Left hindlimb (tissue), 1 donor: ENCODE measurements at regions not wholly inside any gene's neighbourhood (a gene's known extent, or its start where the extent isn't known, plus 50 kb on each side); places are given as distances from the start of the nearest gene placed in this dataset.
"Not testable (repeated sequence)": the region's sequence is repeated elsewhere in the genome, so short reads cannot be mapped to it uniquely, and the experiment has no call there.

ENCODE experiments used
- DNase-seq: peaks from one replicate; pipeline ENCODE4 v3.0.0-alpha.2; 2018

DNA sequence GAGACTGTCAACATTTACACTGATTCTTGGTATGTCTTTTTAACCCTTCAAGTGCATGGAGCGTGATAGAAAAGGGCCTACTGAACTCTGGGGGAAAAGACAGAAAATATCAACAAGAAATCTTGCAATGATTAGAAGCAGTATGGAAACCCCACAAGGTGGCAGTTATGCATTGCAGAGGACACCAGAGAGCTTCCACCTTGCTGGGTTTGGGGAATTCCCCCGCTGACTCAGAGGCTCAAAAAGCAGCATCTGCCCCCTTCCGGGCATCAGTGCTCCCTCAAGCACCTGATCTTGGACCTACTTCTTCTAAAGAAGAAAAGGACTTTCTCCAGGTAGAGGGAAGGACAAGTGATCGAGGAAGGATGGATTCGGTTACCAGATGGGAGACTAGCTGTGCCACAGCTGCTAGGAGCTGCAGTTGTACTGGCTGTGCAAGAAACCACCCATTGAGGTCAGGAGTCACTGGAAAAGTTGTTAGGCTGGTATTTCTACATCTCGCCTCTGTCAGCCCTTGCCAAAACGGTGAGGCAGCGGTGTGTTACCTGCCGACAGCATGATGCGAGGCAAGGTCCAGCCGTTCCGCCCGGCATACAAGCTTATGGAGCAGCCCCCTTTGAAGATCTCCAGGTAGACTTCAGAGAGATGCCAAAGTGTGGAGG, 102.8 kb upstream of the OSBPL11 start:
- DNase-seq: not testable (repeated sequence)

DNA sequence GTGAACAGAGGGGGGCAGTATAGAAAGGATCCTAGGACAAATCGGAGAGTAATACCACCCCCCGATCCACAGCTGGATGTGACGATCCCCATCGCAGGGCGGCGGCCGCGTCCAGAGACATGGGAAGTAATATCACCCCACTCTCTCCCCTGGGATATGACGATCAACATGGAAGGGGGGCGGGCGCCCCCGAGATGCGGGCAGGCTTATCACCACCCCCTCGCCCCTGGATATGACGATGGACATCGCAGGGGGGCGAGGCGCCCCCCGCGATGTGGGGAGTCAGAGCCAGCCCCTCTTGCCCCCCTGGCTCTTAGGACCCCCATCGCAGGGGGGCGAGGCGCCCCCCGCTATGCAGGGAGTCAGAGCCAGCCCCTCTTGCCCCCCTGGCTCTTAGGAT, 120.4 kb upstream of the OSBPL11 start:
- no peak for DNase-seq

DNA sequence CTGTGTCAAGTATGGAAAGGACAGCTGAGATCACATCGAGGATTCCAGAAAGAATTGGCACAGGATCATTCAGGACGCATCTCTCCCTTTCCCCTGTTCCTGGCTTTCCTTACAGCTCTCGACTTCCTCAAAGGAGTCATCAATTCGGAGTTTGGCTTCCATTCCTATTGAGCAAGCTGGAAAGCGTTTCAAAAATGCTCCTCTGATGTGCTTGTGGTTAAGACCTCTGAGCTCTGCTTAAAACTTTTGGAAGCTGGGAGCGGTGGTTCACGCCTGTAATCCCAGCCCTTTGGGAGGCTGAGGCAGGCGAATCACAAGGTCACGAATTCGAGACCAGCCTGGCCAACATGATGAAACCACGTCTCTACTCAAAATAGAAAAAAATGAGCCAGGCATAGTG, 136.9 kb upstream of the OSBPL11 start:
- not testable (repeated sequence) for DNase-seq

DNA sequence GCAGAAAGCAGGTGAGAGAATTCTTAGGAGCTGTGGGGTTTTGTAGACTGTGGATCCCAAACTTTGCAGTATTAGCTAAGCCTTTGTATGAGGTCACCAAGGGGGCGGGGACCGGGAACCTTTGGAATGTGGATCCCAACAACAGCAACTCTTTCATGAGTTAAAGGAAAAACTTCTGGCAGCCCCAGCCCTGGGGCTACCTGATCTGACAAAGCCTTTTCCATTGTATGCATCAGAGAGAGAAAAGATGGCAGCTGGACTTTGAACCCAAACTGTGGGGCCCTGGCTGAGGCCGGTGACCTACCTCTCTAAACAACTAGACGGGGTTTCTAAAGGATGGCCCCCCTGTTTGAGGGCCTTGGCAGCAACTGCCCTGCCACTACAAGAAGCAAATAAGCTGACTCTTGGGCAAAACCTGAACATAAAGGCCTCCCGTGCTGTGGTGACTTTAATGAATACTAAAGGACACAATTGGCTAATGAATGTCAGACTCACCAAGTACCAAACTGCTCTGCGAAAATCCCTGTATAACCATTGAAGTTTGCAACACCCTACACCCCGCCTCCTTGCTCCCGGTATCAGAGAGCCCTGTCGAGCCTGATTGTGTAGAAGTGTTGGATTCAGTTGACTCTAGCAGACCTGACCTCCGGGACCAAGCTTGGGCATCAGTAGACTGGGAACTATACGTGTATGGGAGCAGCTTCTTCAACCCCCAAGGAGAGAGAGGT, 146.9 kb upstream of the OSBPL11 start:
- DNase-seq: not testable (repeated sequence)

DNA sequence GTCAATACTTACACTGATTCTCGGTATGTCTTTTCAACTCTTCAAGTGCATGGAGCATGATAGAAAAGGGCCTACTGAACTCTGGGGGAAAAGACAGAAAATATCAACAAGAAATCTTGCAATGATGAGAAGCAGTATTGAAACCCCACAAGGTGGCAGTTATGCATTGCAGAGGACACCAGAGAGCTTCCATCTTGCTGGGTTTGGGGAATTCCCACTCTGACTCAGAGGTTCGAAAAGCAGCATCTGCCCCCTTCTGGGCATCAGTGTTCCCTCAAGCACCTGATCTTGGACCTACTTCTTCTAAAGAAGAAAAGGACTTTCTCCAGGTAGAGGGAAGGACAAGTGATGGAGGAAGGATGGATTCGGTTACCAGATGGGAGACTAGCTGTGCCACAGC, 147.5 kb upstream of the OSBPL11 start:
- DNase-seq: not testable (repeated sequence)

DNA sequence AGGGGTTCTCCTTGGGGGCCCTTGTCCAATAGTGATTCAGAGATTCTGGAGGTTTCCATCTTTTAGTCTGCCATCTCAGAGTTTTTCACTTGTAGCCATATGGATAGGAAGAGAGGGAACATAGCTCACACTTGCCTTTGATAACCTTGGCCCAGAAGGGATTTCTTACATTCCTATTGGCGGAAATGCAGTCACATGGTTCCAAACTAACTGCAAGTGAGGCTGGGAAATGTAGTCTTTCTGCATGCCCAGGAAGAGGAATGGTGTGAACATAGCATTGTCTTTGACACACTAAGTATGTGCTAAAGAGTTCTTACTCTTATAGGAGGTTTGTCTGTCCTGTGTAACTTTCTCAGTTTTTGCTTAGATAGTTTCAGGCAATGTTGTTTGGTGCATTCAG, 161.8 kb upstream of the OSBPL11 start:
- DNase-seq: not testable (repeated sequence)

DNA sequence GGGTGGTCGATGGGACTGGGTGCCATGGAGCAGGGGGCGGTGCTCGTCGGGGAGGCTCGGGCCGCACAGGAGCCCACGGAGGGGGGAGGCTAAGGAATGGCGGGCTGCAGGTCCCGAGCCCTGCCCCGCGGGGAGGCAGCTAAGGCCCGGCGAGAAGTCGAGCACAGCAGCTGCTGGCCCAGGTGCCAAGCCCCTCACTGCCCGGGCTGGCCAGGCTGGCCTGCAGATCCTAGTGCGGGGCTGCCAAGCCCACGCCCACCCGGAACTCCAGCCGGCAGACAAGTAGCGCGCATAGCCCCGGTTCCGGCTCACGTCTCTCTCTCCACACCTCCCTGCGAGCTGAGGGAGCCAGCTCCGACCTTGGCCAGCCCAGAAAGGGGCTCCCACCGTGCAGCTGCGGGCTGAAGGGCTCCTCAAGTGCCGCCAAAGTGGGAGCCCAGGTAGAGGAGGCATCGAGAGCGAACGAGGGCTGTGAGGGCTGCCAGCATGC, 163.4 kb upstream of the OSBPL11 start:
- DNase-seq: not testable (repeated sequence)

DNA sequence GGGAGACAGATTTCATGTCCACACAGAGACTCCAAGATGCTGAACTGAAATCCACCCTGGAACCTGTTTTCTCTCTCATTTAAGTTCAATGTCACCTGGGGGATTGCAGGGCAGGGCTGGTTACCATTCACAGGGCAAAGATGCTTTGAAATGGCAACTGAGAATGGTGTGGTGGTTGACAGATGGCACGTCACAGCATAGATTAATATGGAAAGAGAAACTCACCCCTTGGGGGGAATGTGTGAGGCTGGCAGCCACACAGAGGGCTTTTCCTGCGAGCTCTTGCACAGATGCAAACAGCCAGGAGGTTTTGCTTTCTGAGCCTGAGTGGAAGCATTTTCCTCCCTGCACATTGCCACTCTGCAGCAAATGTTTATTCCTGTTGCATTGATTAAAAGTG, 167.3 kb upstream of the OSBPL11 start:
- DNase-seq: not testable (repeated sequence)

DNA sequence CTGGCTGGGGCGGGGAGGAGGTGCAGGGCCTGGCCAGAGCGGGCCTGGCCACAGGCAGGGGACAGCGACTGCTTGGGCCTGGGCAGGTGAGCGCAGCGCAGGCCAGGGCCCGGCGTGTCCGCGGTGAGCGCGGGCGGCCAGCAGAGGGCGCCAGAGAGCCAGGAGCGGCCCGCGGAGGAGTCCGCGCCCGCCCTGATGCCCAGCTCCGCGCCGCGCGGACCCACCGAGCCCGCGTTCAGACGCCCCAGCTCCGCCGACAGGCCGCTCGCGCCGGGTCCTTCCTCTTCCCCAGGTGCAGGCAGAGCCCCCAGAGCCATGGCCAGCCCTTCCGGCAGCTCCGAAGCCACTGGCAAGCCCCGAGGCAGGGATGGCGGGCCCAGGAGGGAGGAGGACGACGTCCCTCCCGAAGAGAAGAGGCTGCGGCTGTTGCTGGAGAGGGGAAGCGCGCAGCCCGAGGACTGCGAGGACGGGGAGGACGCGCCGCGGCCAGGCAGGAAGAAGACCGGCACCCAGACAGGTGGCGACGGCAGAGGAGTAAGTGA, 171.1 kb upstream of the OSBPL11 start:
- peak; percentile 58 for DNase-seq

DNA sequence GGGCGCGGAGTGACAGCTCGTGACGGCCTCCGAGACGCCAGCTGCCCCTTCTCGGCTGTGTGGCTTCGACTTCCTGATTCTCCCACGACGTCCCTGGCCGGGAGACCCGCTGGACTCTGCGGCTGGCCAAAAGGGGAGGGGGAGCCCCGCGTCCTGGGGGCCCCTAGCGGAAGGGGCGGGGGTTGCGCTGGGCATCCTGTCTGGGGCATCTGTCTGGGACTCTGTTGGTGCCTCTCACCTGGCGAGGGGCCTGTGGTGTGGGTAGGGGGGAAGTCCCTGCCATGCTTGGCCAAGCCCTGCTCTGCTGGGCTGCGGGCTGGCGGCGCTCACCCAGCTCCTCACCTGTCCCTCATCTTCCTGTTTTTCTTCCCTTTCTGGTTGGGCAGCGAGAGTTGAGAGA, 171.6 kb upstream of the OSBPL11 start:
- DNase-seq: not testable (repeated sequence)

DNA sequence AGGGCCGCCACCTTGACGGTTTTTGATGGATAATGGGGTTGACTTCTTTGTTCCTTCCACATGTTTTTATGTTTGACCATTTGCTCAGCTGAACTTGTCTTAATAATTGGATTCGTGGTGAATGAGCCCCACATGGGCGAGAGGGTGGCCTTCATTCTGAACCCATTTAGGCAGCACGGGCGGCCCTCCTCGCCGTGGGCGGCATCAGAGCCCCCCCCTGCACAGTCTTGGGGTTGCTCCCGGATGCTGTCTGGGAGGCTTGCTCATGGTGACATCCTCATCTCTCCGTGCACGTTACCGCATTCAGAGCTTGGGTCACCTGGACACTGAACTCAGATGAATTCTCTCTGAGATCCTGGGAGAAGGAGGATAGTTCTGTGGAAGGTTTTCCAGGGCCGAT, 172.3 kb upstream of the OSBPL11 start:
- no peak for DNase-seq

DNA sequence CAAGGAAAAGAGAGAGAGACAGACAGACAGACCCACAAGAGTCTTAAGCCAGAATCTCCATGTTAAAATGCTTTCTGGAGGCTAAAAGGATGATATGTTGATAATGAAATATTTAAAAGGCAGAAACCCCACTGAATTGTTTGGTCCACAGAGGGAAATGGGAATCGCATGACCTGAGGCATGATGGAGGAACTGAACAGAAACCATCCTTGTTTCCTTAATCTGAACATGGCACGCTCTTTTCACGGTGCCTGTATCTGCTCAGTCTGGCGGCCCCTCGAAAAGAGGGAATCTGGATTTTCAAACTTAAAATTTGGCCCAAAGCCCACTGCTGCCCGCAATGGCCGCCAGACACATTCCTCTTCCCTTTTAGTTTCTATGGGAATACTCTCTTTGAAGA, 173.5 kb upstream of the OSBPL11 start:
- DNase-seq: not testable (repeated sequence)

DNA sequence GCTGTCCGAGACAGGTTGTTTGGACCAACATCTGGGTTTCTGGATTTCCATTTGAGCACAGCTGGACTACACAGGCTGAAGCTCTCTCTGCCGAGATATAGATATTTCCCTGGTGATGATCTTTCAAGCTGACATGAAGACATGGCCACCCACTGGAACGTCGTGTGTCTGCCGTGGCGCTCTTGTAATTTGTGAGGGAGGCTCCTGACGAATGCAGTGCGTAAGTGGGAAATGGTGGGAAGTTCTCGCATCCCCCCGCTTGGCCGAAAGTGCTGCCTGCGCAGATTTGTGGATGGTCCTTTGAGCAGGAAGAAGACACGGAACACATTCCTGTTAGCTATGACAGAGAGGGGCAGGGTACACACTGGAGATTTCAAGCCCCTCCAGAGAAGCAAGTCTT, 176.2 kb upstream of the OSBPL11 start:
- not testable (repeated sequence) for DNase-seq

DNA sequence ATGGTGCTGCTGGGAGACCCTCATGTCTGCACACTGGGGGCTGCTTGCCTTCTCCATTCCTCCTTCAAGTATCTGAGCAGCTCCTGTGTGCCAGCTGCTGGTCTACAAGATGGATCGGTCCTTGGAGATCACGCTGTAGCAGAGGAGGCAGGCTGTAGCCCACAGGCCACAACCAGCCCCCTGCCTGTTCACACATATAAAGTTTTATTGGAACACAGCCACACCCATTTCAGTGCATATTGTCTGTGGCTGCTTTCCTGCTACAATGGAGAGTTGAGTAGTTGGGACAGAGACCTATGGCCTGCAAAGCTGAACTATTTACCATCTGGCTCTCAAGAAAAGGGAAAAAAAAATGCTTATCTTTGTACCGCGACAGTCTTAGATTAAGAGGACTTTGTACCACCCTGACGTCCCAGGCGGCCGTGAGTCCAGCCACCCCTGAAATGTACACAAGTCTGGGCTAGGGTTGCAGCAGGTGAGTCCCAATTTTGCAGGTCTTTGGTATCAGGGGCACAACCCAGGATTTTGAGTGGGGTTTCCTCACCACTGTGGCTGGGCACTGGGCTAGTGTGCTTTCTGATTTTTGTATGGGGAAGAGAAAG, 179.2 kb upstream of the OSBPL11 start:
- DNase-seq: not testable (repeated sequence)

DNA sequence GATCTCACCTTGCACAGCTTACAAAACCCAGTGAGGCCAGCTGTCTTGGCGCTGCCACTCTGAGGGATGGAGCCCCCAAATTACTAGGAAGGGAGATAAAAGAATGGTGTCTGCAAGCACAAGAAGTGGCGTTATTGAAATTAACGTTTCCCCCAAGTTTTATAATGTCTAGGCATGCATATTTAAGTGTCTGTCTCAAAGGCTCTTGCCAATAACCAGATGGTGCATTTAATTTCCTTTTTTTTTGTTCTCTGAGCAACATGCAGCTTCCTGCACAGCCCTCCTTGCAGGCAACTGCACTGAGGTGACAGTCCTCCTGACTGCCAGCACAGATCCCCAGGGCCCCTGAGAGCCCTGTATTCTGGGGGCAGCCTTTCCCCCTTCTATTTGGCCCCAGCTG, 179.8 kb upstream of the OSBPL11 start:
- not testable (repeated sequence) for DNase-seq

DNA sequence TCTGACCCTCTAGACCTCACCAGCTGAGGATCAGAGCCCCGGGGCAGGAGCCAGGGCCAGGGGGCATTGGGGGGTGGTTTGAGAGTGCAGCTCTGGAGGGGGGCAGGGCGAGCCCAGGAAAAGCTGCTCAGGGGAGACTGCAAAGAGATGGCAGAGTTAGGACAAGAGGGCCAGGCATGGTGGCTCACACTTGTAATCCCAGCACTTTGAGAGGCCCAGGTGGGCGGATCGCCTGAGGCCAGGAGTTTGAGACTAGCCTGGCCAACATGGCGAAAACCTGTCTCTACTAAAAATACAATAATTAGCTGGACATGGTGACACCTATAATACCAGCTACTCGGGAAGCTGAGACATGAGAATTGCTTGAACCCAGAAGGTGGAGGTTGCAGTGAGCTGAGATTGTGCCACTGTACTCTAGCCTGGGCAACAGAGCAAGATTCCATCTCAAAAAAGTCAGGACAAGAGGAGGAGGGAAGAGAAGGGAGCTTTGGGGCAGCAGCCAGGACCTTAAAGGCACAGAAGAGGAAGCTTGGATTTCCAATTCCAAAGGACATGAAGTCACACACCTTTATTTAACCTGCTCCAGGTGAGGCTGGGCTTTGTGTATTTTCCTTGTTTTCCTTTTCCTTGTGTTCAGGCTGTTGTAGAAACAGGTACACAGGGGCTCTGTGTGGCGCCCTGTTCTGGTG, 180.5 kb upstream of the OSBPL11 start:
- DNase-seq: not testable (repeated sequence)

DNA sequence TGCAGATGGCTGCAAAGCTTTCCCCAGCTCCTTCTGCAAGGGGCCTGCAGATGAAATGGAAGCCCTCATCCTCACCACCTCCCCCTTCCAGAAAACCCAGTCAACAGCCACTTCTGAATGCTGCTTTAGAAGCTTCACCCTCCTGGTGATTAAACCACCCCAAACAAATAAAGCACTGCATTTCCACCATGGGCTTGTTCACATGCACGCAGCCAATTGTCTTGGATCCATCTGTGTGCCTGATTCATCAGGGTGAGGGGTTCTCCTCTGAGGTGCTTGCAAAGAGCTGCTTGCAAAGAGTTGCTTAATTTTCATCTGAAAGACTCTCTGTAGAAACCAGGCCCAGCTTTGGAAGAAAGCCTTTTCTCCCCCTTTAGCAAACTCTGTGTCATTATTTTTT, 184.0 kb upstream of the OSBPL11 start:
- not testable (repeated sequence) for DNase-seq

DNA sequence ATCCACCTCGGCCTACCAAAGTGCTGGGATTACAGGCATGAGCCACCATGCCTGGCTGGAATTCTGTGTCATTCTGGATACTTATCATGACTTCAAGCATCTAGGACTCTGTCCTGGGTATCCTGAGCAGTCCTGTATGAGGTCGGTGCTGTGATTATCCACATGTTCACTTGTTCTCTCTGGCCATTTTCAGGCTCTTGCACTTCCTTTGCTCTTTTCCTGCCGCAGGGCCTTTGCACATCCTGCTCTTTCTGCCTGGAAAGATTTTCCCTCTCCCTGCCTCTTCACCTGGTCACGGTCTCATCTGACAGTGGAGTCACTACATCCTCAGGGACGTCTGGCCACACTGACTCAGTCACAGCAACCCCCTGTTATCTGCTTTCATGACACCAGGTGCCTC, 184.6 kb upstream of the OSBPL11 start:
- DNase-seq: not testable (repeated sequence)

DNA sequence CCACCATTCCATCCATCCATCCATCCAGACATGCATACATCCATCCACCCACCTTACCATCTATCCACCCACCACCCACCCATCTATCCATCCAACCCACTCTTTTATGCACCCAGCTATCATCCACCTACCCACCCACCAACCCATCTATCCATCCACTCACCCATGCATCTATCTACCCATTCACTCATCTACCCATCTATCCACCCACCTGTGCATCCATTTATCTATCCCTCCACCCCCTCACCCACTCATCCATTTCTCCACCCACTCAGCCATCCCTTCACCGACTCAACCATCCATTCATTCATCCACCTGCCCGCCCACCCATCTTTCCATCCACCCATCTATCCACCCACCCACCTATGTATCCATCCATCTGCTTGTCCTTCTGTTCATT, 186.4 kb upstream of the OSBPL11 start:
- DNase-seq: not testable (repeated sequence)

DNA sequence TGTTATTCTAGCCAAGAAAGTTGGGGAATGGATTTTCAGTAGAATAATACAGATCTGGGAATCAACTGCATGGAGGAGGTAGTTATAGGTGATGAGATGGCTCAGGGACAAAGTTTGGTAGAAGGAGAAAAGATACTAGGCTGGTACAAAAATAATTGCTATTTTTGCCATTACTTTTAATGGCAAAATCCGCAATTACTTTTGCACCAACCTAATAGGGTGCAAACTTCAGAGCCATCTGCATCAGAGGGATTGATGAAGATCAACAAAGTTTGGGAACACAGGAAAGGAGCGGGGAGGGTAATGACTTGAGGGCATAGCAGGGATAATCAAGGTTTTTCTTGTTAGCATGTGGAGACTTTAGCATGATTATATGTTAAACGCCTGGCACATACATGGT, 178.7 kb upstream of the ROPN1B start:
- not testable (repeated sequence) for DNase-seq

DNA sequence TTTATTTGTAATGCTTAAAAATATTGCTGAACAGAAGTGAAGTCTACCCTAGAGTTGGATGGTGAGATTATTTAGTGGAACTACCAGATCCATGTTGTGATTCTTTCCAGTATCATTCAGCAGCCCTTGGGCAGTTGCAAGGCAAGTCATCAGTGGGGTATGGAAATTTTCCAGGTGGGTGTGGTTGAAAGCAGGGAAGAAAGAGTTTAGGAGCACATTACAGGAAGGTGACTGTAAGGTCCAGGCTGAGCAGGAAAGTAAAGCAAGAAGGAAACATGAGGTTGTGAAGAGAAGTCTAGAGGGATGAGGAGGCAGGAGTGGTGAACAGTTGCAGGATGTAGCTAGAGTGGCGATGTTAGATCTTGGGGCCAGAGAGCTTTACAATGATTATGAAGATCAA, 178.0 kb upstream of the ROPN1B start:
- not testable (repeated sequence) for DNase-seq

DNA sequence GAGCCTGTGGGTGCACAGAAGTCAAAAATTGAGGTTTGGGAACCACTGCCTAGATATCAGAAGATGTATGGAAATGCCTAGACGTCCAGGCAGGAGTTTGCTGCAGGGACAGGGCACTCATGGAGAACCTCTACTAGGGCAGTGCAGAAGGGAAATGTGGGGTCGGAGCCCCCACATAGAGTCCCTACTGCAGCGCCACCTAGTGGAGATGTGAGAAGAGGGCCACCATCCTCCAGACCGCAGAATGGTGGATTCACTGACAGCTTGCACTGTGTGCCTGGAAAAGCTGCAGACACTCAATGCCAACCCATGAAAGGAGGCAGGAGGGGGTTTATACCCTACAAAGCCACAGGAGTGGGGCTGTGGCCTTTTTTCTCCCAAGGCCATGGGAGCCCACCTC, 159.0 kb upstream of the ROPN1B start:
- not testable (repeated sequence) for DNase-seq

DNA sequence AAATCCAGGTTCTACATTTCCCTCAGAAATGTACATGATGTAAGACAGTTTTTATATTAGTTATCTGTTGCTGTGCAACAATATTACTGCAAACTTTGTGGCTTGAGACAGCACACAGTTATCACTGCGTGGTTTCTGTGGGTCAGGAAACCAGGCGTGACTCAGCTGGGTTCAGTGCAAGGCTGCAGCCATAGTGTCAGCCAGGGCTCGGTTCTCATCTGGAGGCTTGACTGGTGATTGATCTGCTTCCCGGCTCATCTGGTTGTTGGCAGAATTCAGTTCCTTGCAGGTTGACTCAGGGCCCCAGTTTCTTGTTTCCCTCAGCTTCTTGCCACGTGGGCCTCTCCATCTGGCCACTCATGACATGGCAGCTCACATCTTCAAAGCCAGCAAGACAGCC, 146.8 kb upstream of the ROPN1B start:
- DNase-seq: not testable (repeated sequence)
